ENCODE measurements at regions not wholly inside any gene's neighbourhood (a gene's known extent, or its start where the extent isn't known, plus 50 kb on each side); places are given as distances from the start of the nearest gene placed in this dataset.

DNA sequence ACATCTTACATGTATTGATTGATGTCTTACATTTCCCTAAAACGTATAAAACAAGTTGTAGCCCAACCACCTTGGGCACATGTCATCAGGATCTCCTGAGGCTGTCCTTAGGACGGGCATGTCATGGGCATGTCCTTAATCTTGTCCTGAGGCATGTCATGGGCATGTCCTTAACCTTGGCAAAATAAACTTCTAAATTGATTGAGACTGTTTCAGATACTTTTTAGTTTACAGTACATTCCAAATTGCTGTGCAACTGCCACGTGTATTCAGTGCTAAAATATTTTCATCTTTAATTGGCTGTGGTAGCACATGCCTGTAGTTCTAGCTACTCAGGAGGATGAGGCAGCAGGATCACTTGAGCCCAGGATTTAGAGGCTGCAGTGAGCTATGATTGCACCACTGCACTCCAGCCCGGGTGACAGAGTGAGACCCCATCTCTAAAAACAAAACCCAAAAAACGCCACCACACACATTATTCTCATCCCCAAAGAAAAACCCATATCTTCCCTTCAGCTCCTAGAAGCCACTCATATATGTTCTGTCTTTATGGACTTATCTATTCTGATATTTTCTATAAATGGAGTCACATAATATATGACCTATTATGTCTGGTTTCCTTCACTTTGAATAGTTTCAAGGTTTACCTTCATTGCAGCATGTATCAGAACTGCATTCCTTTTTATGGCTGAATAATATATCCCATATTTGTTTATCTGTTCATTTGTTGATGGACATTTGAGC is 96.0 kb upstream of the BTG3 start:
- H3K4me1 ChIP-seq (ENCODE audit: control insufficient read depth in 4 of 4, insufficient read depth in 4 of 4, low read length in 3 of 4) = peaks cover 0 to 2% (median 0%) of the 10 kb centered on the region in 4 donors
- H3K36me3 ChIP-seq (ENCODE audit: control insufficient read depth in 4 of 4, insufficient read depth in 3 of 4, low read depth in 1 of 4, low read length in 3 of 4) = no peaks in the 10 kb centered on the region
- DNase-seq (ENCODE audit: low spot score) = no peak
- WGBS = 56% methylated on average over 5 of the region's 5 CpGs
- H3K27me3 ChIP-seq (ENCODE audit: control insufficient read depth in 4 of 4, insufficient read depth in 4 of 4, low read length in 3 of 4) = no peaks in the 10 kb centered on the region
- TF ChIP-seq FOXA1 (IDR thresholded peaks at IDR 0.05) = no peak
- TF ChIP-seq, protein P1, sequence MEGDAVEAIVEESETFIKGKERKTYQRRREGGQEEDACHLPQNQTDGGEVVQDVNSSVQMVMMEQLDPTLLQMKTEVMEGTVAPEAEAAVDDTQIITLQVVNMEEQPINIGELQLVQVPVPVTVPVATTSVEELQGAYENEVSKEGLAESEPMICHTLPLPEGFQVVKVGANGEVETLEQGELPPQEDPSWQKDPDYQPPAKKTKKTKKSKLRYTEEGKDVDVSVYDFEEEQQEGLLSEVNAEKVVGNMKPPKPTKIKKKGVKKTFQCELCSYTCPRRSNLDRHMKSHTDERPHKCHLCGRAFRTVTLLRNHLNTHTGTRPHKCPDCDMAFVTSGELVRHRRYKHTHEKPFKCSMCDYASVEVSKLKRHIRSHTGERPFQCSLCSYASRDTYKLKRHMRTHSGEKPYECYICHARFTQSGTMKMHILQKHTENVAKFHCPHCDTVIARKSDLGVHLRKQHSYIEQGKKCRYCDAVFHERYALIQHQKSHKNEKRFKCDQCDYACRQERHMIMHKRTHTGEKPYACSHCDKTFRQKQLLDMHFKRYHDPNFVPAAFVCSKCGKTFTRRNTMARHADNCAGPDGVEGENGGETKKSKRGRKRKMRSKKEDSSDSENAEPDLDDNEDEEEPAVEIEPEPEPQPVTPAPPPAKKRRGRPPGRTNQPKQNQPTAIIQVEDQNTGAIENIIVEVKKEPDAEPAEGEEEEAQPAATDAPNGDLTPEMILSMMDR (IDR thresholded peaks at IDR 0.05; ENCODE audit: low read depth, low read length, missing input control) = no peak
- TF ChIP-seq YY1 (IDR thresholded peaks at IDR 0.05) = no peak
- TF ChIP-seq, protein P2, sequence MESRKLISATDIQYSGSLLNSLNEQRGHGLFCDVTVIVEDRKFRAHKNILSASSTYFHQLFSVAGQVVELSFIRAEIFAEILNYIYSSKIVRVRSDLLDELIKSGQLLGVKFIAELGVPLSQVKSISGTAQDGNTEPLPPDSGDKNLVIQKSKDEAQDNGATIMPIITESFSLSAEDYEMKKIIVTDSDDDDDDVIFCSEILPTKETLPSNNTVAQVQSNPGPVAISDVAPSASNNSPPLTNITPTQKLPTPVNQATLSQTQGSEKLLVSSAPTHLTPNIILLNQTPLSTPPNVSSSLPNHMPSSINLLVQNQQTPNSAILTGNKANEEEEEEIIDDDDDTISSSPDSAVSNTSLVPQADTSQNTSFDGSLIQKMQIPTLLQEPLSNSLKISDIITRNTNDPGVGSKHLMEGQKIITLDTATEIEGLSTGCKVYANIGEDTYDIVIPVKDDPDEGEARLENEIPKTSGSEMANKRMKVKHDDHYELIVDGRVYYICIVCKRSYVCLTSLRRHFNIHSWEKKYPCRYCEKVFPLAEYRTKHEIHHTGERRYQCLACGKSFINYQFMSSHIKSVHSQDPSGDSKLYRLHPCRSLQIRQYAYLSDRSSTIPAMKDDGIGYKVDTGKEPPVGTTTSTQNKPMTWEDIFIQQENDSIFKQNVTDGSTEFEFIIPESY (IDR thresholded peaks at IDR 0.05) = no peak
- TF ChIP-seq FOXA2 (IDR thresholded peaks at IDR 0.05) = no peak
- no peak for TF ChIP-seq EGR1 (IDR thresholded peaks at IDR 0.05; ENCODE audit: low read depth in 2 of 2)
- TF ChIP-seq HNF4A (conservative IDR thresholded peaks at IDR 0.05) = no peak
- TF ChIP-seq JUND (IDR thresholded peaks at IDR 0.05) = no peak
- no peak for TF ChIP-seq RAD21 (IDR thresholded peaks at IDR 0.05)
- TF ChIP-seq GABPA (IDR thresholded peaks at IDR 0.05 in 1 of 2, conservative IDR thresholded peaks at IDR 0.05 in 1 of 2) = no peak
- TF ChIP-seq, protein P3, sequence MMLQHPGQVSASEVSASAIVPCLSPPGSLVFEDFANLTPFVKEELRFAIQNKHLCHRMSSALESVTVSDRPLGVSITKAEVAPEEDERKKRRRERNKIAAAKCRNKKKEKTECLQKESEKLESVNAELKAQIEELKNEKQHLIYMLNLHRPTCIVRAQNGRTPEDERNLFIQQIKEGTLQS (IDR thresholded peaks at IDR 0.05) = no peak
- TF ChIP-seq TAF1 (conservative IDR thresholded peaks at IDR 0.05) = no peak
- TF ChIP-seq HNF4G (IDR thresholded peaks at IDR 0.05) = no peak
- TF ChIP-seq NR2F2 (IDR thresholded peaks at IDR 0.05) = no peak
- TF ChIP-seq, protein P4, sequence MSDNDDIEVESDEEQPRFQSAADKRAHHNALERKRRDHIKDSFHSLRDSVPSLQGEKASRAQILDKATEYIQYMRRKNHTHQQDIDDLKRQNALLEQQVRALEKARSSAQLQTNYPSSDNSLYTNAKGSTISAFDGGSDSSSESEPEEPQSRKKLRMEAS (IDR thresholded peaks at IDR 0.05) = no peak
- TF ChIP-seq, protein P5, sequence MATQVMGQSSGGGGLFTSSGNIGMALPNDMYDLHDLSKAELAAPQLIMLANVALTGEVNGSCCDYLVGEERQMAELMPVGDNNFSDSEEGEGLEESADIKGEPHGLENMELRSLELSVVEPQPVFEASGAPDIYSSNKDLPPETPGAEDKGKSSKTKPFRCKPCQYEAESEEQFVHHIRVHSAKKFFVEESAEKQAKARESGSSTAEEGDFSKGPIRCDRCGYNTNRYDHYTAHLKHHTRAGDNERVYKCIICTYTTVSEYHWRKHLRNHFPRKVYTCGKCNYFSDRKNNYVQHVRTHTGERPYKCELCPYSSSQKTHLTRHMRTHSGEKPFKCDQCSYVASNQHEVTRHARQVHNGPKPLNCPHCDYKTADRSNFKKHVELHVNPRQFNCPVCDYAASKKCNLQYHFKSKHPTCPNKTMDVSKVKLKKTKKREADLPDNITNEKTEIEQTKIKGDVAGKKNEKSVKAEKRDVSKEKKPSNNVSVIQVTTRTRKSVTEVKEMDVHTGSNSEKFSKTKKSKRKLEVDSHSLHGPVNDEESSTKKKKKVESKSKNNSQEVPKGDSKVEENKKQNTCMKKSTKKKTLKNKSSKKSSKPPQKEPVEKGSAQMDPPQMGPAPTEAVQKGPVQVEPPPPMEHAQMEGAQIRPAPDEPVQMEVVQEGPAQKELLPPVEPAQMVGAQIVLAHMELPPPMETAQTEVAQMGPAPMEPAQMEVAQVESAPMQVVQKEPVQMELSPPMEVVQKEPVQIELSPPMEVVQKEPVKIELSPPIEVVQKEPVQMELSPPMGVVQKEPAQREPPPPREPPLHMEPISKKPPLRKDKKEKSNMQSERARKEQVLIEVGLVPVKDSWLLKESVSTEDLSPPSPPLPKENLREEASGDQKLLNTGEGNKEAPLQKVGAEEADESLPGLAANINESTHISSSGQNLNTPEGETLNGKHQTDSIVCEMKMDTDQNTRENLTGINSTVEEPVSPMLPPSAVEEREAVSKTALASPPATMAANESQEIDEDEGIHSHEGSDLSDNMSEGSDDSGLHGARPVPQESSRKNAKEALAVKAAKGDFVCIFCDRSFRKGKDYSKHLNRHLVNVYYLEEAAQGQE (IDR thresholded peaks at IDR 0.05) = no peak
- H3K9ac ChIP-seq (ENCODE audit: low read depth in 1 of 2, low read length in 2 of 2) = no peak overlapping the region
- H3K27ac ChIP-seq (ENCODE audit: low read depth in 1 of 2, low read length in 2 of 2) = no peak overlapping the region
- H3K9me3 ChIP-seq (ENCODE audit: control insufficient read depth in 4 of 4, low read length in 3 of 4) = no peaks in the 10 kb centered on the region
- no peak overlapping the region for H3K4me3 ChIP-seq (ENCODE audit: low read depth in 1 of 3, low read length in 3 of 3)

All from liver (tissue), 8 donors.